Neuronal stem cell (in vitro differentiated cells): ENCODE measurements at regions not wholly inside any gene's neighbourhood (a gene's known extent, or its start where the extent isn't known, plus 50 kb on each side); places are given as distances from the start of the nearest gene placed in this dataset.

Experiments
- DNase-seq: peaks from one replicate; pipeline ENCODE4 v3.0.0-alpha.2; 2013; ENCODE audit warnings: low spot score
- H2AFZ ChIP-seq: one replicate; pipeline ENCODE4 v1.6.1; 2013; ENCODE audit warnings: mild to moderate bottlenecking, low read length, inconsistent platforms
- H2AK5ac ChIP-seq: 2 replicates; pipeline ENCODE4 v1.6.1; 2013; ENCODE audit warnings: low read depth, mild to moderate bottlenecking, inconsistent platforms, low read length, moderate library complexity, mixed read lengths
- H2BK120ac ChIP-seq: 2 replicates; pipeline ENCODE4 v1.6.1; 2013; ENCODE audit warnings: low read depth, mild to moderate bottlenecking, inconsistent platforms, low read length, moderate library complexity, mixed read lengths
- H2BK12ac ChIP-seq: one replicate; pipeline ENCODE4 v1.6.1; 2013; ENCODE audit warnings: low read length, inconsistent platforms
- H2BK15ac ChIP-seq: 2 replicates; pipeline ENCODE4 v1.6.1; 2013; ENCODE audit warnings: mild to moderate bottlenecking, low read length, inconsistent platforms, mixed read lengths
- H2BK5ac ChIP-seq: one replicate; pipeline ENCODE4 v1.6.1; 2013; ENCODE audit warnings: inconsistent platforms, mild to moderate bottlenecking, low read length, moderate library complexity
- H3K14ac ChIP-seq: one replicate; pipeline ENCODE4 v1.6.1; 2013; ENCODE audit warnings: low read length, inconsistent platforms
- H3K18ac ChIP-seq: 2 replicates; pipeline ENCODE4 v1.6.1; 2013; ENCODE audit warnings: low read length, inconsistent platforms
- H3K23ac ChIP-seq: 2 replicates; pipeline ENCODE4 v1.6.1; 2013; ENCODE audit warnings: low read depth, mild to moderate bottlenecking, mixed read lengths, low read length, inconsistent platforms; ENCODE audit not compliant: poor library complexity
- H3K27ac ChIP-seq: replicated peaks from 3 replicates; pipeline ENCODE4 v1.5.1; 2013; ENCODE audit warnings: low read length, inconsistent platforms
- H3K27me3 ChIP-seq, 3 experiments: 2 replicates each; pipeline ENCODE4 v1.6.1; 2013; ENCODE audit warnings: low read length in 3 of 3, mild to moderate bottlenecking in 2 of 3, inconsistent platforms in 1 of 3, low read depth in 1 of 3, mixed read lengths in 1 of 3, moderate library complexity in 1 of 3; ENCODE audit not compliant: control insufficient read depth in 3 of 3, insufficient read depth in 3 of 3
- H3K36me3 ChIP-seq, 2 donors: replicated peaks in 1 of 2; 2 replicates each; pipeline ENCODE4 v1.6.1; 2013; ENCODE audit warnings: low read length in 2 of 2; ENCODE audit not compliant: control insufficient read depth in 2 of 2, insufficient read depth in 2 of 2
- H3K4ac ChIP-seq: 2 replicates; pipeline ENCODE4 v1.6.1; 2013; ENCODE audit warnings: inconsistent platforms, mild to moderate bottlenecking, low read length, moderate library complexity
- H3K4me1 ChIP-seq, 2 donors: 1 replicate in 1 of 2; 2 replicates in 1 of 2; pipeline ENCODE4 v1.6.1; 2013; ENCODE audit warnings: low read length in 2 of 2, low read depth in 1 of 2; ENCODE audit not compliant: control insufficient read depth in 2 of 2, insufficient read depth in 1 of 2
- H3K4me2 ChIP-seq: one replicate; pipeline ENCODE4 v1.6.1; 2013; ENCODE audit warnings: mild to moderate bottlenecking, low read length, inconsistent platforms; ENCODE audit not compliant: insufficient read depth, poor library complexity, severe bottlenecking
- H3K4me3 ChIP-seq, 2 donors: 2 replicates each; pipeline ENCODE4 v1.5.1; 2013; ENCODE audit warnings: low read length in 2 of 2, mild to moderate bottlenecking in 2 of 2, inconsistent platforms in 1 of 2, moderate library complexity in 1 of 2
- H3K79me1 ChIP-seq: one replicate; pipeline ENCODE4 v1.6.1; 2013; ENCODE audit warnings: low read depth, mild to moderate bottlenecking, inconsistent platforms, low read length, moderate library complexity
- H3K9ac ChIP-seq: one replicate; pipeline ENCODE4 v1.6.1; 2013; ENCODE audit warnings: mild to moderate bottlenecking, low read depth, low read length, inconsistent platforms; ENCODE audit not compliant: poor library complexity
- H3K9me3 ChIP-seq, 2 donors: replicated peaks in 1 of 2; 2 replicates each; pipeline versions ENCODE3 to v1.6.1; 2013; ENCODE audit warnings: low read length in 2 of 2, mild to moderate bottlenecking in 2 of 2, inconsistent platforms in 1 of 2, low read depth in 1 of 2, mixed read lengths in 1 of 2, moderate library complexity in 1 of 2; ENCODE audit not compliant: control insufficient read depth in 2 of 2, insufficient read depth in 1 of 2
- H4K8ac ChIP-seq: one replicate; pipeline ENCODE4 v1.6.1; 2013; ENCODE audit warnings: low read depth, mild to moderate bottlenecking, inconsistent platforms, low read length, moderate library complexity
- H4K91ac ChIP-seq: one replicate; pipeline ENCODE4 v1.6.1; 2013; ENCODE audit warnings: low read length, low read depth, mild to moderate bottlenecking, inconsistent platforms; ENCODE audit not compliant: poor library complexity
- WGBS, 2 donors: extraction: QIAGEN DNeasy Blood & Tissue Kit; methylation state at CpG; one replicate each; pipeline ENCODE4 v1.1.7; 2013; ENCODE audit warnings: missing lambda C conversion rate in 2 of 2, mixed read lengths in 1 of 2; ENCODE audit not compliant: insufficient read length in 2 of 2, insufficient replicate concordance in 1 of 2; ENCODE audit errors: extremely low coverage in 2 of 2; 5-methylcytosine and 5-hydroxymethylcytosine counted together

GRCh38 chr3:33947272-33948195, 149.1 kb downstream of the PDCD6IP start:
- H2AFZ ChIP-seq: no peak overlapping the region
- H3K79me1 ChIP-seq: no peaks in the 10 kb centered on the region
- no peaks in the 10 kb centered on the region for H3K36me3 ChIP-seq
- DNase-seq: no peak
- H3K4me3 ChIP-seq: no peak overlapping the region
- no peak overlapping the region for H4K8ac ChIP-seq
- no CpG with 5 or more reads among the region's 4 CpGs for WGBS, 2 donors
- H3K14ac ChIP-seq: no peak overlapping the region
- H2BK12ac ChIP-seq: no peak overlapping the region
- H2BK120ac ChIP-seq: no peak overlapping the region
- H3K4me1 ChIP-seq: no peaks in the 10 kb centered on the region
- no peak overlapping the region for H3K27ac ChIP-seq
- no peak overlapping the region for H3K9ac ChIP-seq
- H3K9me3 ChIP-seq: no peaks in the 10 kb centered on the region
- no peak overlapping the region for H2BK15ac ChIP-seq
- no peak overlapping the region for H3K4me2 ChIP-seq
- no peak overlapping the region for H3K18ac ChIP-seq
- H3K23ac ChIP-seq: no peak overlapping the region
- no peaks in the 10 kb centered on the region for H3K27me3 ChIP-seq
- no peak overlapping the region for H2AK5ac ChIP-seq
- H4K91ac ChIP-seq: no peak overlapping the region
- H3K4ac ChIP-seq: no peak overlapping the region
- H2BK5ac ChIP-seq: no peak overlapping the region

- Histone ChIP-seq H2BK15ac (no peak overlapping the region), H2AFZ (no peak overlapping the region), H3K9me3 (no peaks in the 10 kb centered on the region), H3K9ac (no peak overlapping the region), H3K27me3 (no peaks in the 10 kb centered on the region), H2AK5ac (no peak overlapping the region), H3K18ac (no peak overlapping the region), H3K4me3 (no peak overlapping the region), H2BK5ac (no peak overlapping the region), H2BK120ac (no peak overlapping the region), H3K4ac (no peak overlapping the region), H3K27ac (no peak overlapping the region), H2BK12ac (no peak overlapping the region), H3K14ac (no peak overlapping the region), H3K4me2 (no peak overlapping the region), H3K4me1 (no peaks in the 10 kb centered on the region), H4K8ac (no peak overlapping the region), H4K91ac (no peak overlapping the region), H3K36me3 (no peaks in the 10 kb centered on the region), H3K79me1 (no peaks in the 10 kb centered on the region), H3K23ac (no peak overlapping the region)
- DNase-seq: no peak
- no CpG with 5 or more reads among the region's 1 CpG for WGBS, 2 donors
Measured at GRCh38 chr3:33949074-33949473, 150.6 kb downstream of the PDCD6IP start.

GRCh38 chr3:33954956-33955355, 156.5 kb downstream of the PDCD6IP start:
- H3K4ac ChIP-seq: no peak overlapping the region
- no peak overlapping the region for H2AFZ ChIP-seq
- H3K18ac ChIP-seq: no peak overlapping the region
- H2BK120ac ChIP-seq: no peak overlapping the region
- H2BK15ac ChIP-seq: no peak overlapping the region
- no peak overlapping the region for H3K14ac ChIP-seq
- no peaks in the 10 kb centered on the region for H3K36me3 ChIP-seq
- H3K79me1 ChIP-seq: no peaks in the 10 kb centered on the region
- no peak overlapping the region for H2BK5ac ChIP-seq
- H3K27ac ChIP-seq: no peak overlapping the region
- H3K9me3 ChIP-seq: no peaks in the 10 kb centered on the region
- H3K4me3 ChIP-seq: no peak overlapping the region
- H3K27me3 ChIP-seq: no peaks in the 10 kb centered on the region
- no peak overlapping the region for H3K4me2 ChIP-seq
- no peak for DNase-seq
- H4K91ac ChIP-seq: no peak overlapping the region
- no peak overlapping the region for H3K9ac ChIP-seq
- no peak overlapping the region for H3K23ac ChIP-seq
- H2BK12ac ChIP-seq: no peak overlapping the region
- H2AK5ac ChIP-seq: no peak overlapping the region
- no peak overlapping the region for H4K8ac ChIP-seq
- H3K4me1 ChIP-seq: no peaks in the 10 kb centered on the region
- no CpG with 5 or more reads among the region's 3 CpGs for WGBS, 2 donors

GRCh38 chr3:33956206-33956605, 157.8 kb downstream of the PDCD6IP start:
- Histone ChIP-seq H3K4me3 (no peak overlapping the region), H4K8ac (no peak overlapping the region), H2BK15ac (no peak overlapping the region), H3K14ac (no peak overlapping the region), H2BK12ac (no peak overlapping the region), H3K9me3 (no peaks in the 10 kb centered on the region), H2BK5ac (no peak overlapping the region), H3K27me3 (no peaks in the 10 kb centered on the region), H3K36me3 (no peaks in the 10 kb centered on the region), H2BK120ac (no peak overlapping the region), H3K4me1 (no peaks in the 10 kb centered on the region), H3K27ac (no peak overlapping the region), H3K4me2 (no peak overlapping the region), H3K9ac (no peak overlapping the region), H3K23ac (no peak overlapping the region), H2AFZ (no peak overlapping the region), H2AK5ac (no peak overlapping the region), H3K79me1 (no peaks in the 10 kb centered on the region), H3K4ac (no peak overlapping the region), H3K18ac (no peak overlapping the region), H4K91ac (no peak overlapping the region)
- no CpG with 5 or more reads among the region's 2 CpGs for WGBS, 2 donors
- DNase-seq: no peak
